Loucy (cell line): ENCODE measurements at regions not wholly inside any gene's neighbourhood (a gene's known extent, or its start where the extent isn't known, plus 50 kb on each side); places are given as distances from the start of the nearest gene placed in this dataset.

Experiments used
- CTCF ChIP-seq: fragments of 200-600 bp; sonication (generic); conservative IDR thresholded peaks from 2 replicates; pipeline ENCODE4 v1.5.1; 2014; ENCODE audit warnings: mild to moderate bottlenecking, antibody characterized with exemption, low read length
- EZH2phosphoT487 ChIP-seq: fragments of 200-600 bp; IDR thresholded peaks from 2 replicates; pipeline ENCODE4 v1.6.1; 2018; ENCODE audit warnings: antibody characterized with exemption, mild to moderate bottlenecking, moderate library complexity, borderline replicate concordance

GRCh38 chr12:14156606-14157005, 175.2 kb upstream of the GRIN2B start:
- TF ChIP-seq CTCF (no peak), EZH2phosphoT487 (no peak)
